HUES48 (cell line): ENCODE measurements at regions not wholly inside any gene's neighbourhood (a gene's known extent, or its start where the extent isn't known, plus 50 kb on each side); places are given as distances from the start of the nearest gene placed in this dataset.

Source experiments
- H3K27ac ChIP-seq: one replicate; pipeline ENCODE4 v1.7.0; 2013; ENCODE audit warnings: low read depth, low read length, inconsistent platforms
- H3K27me3 ChIP-seq: 2 replicates; pipeline ENCODE4 v1.6.1; 2013; ENCODE audit warnings: mild to moderate bottlenecking, low read length; ENCODE audit not compliant: control insufficient read depth, insufficient read depth
- H3K36me3 ChIP-seq: 2 replicates; pipeline ENCODE4 v1.6.1; 2013; ENCODE audit warnings: low read length; ENCODE audit not compliant: control insufficient read depth, insufficient read depth
- H3K4me1 ChIP-seq: 2 replicates; pipeline ENCODE4 v1.6.1; 2013; ENCODE audit warnings: mild to moderate bottlenecking, low read length; ENCODE audit not compliant: control insufficient read depth, insufficient read depth
- H3K4me3 ChIP-seq: 2 replicates; pipeline ENCODE4 v1.5.1; 2013; ENCODE audit warnings: mild to moderate bottlenecking, low read depth, low read length
- H3K9ac ChIP-seq: 2 replicates; pipeline ENCODE4 v1.6.1; 2013; ENCODE audit warnings: mild to moderate bottlenecking, low read depth, low read length, moderate library complexity
- H3K9me3 ChIP-seq: 2 replicates; pipeline ENCODE4 v1.6.1; 2013; ENCODE audit warnings: low read length; ENCODE audit not compliant: control insufficient read depth, insufficient read depth

DNA sequence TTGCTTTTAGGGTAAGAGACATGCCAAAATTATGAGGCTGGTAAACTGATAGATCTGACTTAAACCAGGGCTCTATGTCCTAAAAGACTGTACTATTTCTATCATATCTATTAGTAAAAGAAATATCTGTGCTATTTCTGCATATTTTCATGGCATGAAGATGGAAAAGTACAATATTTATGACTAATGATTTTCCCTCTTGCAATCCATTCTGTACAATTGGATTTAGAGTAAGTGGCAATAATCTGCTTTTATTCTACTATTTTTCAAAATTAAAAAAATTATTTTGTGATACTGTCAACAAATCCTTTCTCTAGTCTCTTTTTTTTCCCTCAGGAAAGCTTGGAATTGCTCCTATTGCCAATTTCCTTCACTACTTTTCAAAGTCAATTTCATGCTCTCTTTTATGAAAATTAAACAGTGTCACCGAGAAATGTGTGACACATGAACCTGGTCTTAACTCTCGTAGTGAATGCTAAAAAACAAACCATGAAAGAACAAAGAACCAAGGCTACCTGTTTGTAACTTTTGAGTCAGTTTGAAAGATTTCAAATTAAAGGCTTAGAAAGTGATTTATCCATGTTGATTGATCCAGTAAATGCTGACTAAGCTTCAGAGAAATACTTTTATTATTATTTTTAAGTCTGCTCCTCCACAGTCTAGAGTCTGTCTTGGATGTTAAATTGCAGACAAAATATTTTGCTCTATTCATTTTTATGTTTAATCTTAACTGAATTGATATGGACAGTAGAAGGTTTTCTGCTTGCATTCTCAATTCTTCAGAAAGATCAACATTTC lies 262.7 kb upstream of the CHRM2 start:
- H3K9me3 ChIP-seq = no peaks in the 10 kb centered on the region; the same call in 1 of the 2 replicates
- H3K27me3 ChIP-seq = no peaks in the 10 kb centered on the region
- no peaks in the 10 kb centered on the region for H3K4me1 ChIP-seq
- no peaks in the 10 kb centered on the region for H3K36me3 ChIP-seq
- H3K9ac ChIP-seq = no peak overlapping the region
- no peak overlapping the region for H3K4me3 ChIP-seq
- no peak overlapping the region for H3K27ac ChIP-seq

DNA sequence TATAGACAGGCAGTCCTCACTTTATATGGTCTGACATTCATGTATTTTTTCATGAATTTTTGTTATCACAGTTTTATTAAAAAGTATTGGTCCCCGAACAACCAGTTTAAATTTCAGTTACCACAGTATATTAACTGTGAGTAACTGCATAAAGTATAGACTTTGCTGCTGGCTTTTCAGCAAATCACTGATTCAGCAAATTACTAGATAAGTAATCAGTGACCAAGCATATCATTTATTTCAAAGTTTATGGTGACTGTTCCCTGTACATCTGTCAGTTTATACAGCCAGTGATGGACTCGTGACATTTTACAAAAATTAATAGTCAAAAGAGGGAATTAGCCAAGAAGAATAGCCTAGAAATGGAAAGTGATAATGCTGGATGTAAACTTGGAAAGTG lies 266.7 kb upstream of the CHRM2 start:
- H3K9me3 ChIP-seq = no peaks in the 10 kb centered on the region; the same call in 1 of the 2 replicates
- no peak overlapping the region for H3K27ac ChIP-seq
- H3K4me3 ChIP-seq = no peak overlapping the region
- no peaks in the 10 kb centered on the region for H3K27me3 ChIP-seq
- no peak overlapping the region for H3K9ac ChIP-seq
- H3K36me3 ChIP-seq = no peaks in the 10 kb centered on the region
- H3K4me1 ChIP-seq = no peaks in the 10 kb centered on the region

DNA sequence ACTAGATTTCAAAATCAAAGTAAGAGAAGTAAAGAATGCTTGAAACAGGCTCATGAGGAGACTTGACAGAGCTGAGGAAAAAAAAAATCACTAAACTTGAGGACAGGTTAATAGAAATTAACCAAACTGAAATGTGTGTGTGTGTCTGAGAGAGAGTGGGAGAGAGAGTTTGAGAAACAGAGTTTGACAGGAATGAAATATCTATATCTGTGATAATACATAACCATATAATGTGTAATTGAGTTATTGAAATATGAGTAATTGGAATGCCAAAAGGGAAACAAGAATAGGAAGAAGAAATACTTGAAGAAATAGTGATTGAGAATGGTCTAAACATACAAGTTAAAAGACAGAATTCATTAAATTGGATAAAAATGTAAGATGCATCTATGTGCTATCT lies 268.0 kb upstream of the CHRM2 start:
- Histone ChIP-seq H3K4me3 (no peak overlapping the region), H3K36me3 (no peaks in the 10 kb centered on the region), H3K27me3 (no peaks in the 10 kb centered on the region), H3K27ac (no peak overlapping the region), H3K9ac (no peak overlapping the region), H3K9me3 (no peaks in the 10 kb centered on the region; the same call in 1 of the 2 replicates), H3K4me1 (no peaks in the 10 kb centered on the region)

DNA sequence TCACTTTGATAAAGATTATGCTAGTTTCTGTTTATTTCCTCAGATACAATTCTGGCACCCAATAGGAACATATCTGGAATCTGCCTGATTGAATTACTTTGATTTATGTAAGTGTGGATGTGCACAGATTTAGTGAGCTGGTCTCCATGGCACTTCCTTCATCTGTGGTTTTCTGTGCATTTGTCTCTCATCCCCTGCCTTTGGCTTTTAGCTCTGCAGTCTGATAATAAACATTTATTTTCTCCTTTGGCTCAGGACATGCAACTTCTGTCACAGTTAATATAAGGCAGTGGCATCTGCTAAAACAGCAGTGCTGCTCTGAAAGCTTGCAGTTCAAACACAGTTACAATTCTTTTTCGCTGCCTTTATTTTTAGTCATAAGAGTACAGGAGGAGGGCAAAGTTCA lies 273.7 kb upstream of the CHRM2 start:
- Histone ChIP-seq H3K9me3 (no peaks in the 10 kb centered on the region), H3K36me3 (no peaks in the 10 kb centered on the region)

GRCh38 chr7:136588216-136588615 lies 280.2 kb upstream of the CHRM2 start:
- Histone ChIP-seq H3K9ac (no peak overlapping the region), H3K9me3 (no peaks in the 10 kb centered on the region), H3K4me3 (no peak overlapping the region), H3K4me1 (no peaks in the 10 kb centered on the region), H3K36me3 (no peaks in the 10 kb centered on the region), H3K27ac (no peak overlapping the region), H3K27me3 (no peaks in the 10 kb centered on the region)

More for the DNA sequence above, 273.7 kb upstream of the CHRM2 start:
- no peak overlapping the region for H3K27ac ChIP-seq
- H3K4me3 ChIP-seq = no peak overlapping the region
- H3K4me1 ChIP-seq = no peaks in the 10 kb centered on the region
- no peak overlapping the region for H3K9ac ChIP-seq
- no peaks in the 10 kb centered on the region for H3K27me3 ChIP-seq

- Histone ChIP-seq H3K9me3 (no peaks in the 10 kb centered on the region), H3K4me1 (no peaks in the 10 kb centered on the region), H3K27ac (no peak overlapping the region), H3K36me3 (no peaks in the 10 kb centered on the region), H3K4me3 (no peak overlapping the region), H3K27me3 (no peaks in the 10 kb centered on the region), H3K9ac (no peak overlapping the region)
These were observed 282.3 kb upstream of the CHRM2 start for GRCh38 chr7:136585954-136586670.

DNA sequence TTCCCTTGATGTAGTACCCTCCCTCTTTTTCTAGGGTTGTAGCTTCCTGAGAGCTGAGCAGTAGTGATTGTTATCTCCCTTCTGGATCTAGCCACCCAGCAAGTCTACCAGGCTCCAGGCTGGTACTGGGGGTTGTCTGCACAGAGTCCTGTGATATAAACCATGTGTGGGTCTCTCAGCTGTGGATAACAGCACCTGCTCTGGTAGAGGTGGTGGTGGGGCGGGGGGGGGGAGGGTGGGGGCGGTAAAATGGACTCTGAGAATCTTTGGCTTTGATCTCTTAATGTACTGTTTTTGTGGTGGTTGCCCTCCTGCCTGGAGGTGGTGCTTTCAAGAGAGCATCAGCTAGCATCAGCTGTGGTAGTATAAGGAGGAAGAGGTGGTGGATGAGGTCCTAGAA lies 302.0 kb upstream of the CHRM2 start:
- H3K36me3 ChIP-seq = no peaks in the 10 kb centered on the region
- H3K27me3 ChIP-seq = no peaks in the 10 kb centered on the region
- H3K9me3 ChIP-seq = no peaks in the 10 kb centered on the region
- no peak overlapping the region for H3K9ac ChIP-seq
- no peak overlapping the region for H3K27ac ChIP-seq
- no peaks in the 10 kb centered on the region for H3K4me1 ChIP-seq
- no peak overlapping the region for H3K4me3 ChIP-seq

DNA sequence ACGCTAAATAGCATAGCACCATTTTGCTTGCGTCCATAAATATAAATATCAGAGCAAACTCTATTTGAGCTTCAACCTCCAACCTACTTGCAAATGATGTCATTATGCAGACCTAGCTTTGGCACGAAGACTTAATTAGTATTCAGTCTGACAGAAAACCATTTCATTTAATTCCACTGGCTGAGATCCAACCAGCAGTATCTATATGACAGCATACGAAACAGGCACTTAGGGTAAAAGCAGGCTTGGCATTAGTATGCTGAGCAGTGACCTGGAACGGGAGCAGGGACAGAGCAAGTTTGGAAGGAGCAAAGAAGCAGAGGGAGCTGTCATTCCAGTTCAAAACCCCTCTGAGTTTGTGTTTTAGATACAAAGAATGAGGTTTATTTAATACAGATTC lies 312.5 kb upstream of the CHRM2 start:
- Histone ChIP-seq H3K4me3 (no peak overlapping the region), H3K4me1 (no peaks in the 10 kb centered on the region), H3K36me3 (no peaks in the 10 kb centered on the region), H3K27me3 (no peaks in the 10 kb centered on the region), H3K9ac (no peak overlapping the region), H3K9me3 (no peaks in the 10 kb centered on the region), H3K27ac (no peak overlapping the region)

DNA sequence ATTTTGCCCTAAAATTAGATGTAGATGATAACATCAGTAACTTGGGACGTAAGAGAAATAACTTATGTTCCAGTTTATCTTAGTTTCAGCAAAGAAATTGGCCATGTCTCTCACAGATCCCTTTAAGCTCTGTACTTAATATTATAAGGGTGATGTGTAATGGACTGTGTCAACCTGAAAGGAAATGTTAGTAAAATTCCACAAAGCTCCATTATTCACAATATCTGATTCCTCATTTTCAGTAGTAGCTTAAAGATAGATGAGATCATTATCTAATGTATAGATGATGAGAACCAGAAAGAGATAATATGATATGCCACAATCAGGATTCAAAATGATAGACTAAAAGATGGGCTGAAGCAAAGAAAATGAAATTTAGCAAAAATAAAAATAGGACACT lies 316.8 kb upstream of the CHRM2 start:
- Histone ChIP-seq H3K36me3 (no peaks in the 10 kb centered on the region), H3K9me3 (no peaks in the 10 kb centered on the region), H3K4me1 (no peaks in the 10 kb centered on the region), H3K9ac (no peak overlapping the region), H3K4me3 (no peak overlapping the region), H3K27ac (no peak overlapping the region), H3K27me3 (no peaks in the 10 kb centered on the region)

DNA sequence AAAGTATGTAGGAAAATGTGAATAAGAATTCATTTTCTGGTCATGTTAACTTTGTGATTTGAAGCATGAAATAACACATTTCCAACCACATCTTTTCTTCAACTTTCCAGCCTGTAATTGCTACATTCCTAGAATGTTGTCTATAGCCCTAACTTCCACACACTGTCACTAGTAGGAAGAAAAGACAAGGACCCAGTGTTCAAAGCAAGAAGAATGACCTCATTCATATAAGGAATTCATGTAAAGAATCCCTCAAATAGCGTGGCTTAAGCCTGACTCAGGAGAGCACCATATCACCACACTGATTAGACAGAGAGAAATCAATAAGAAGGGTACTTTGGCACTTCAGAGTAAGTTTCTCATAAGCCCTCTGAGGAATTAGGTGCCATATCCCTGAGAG lies 318.7 kb upstream of the CHRM2 start:
- Histone ChIP-seq H3K27ac (no peak overlapping the region), H3K4me3 (no peak overlapping the region), H3K9me3 (no peaks in the 10 kb centered on the region), H3K9ac (no peak overlapping the region), H3K36me3 (no peaks in the 10 kb centered on the region), H3K27me3 (no peaks in the 10 kb centered on the region), H3K4me1 (no peaks in the 10 kb centered on the region)

- no peaks in the 10 kb centered on the region for H3K27me3 ChIP-seq
- H3K4me1 ChIP-seq = no peaks in the 10 kb centered on the region
- H3K27ac ChIP-seq = no peak overlapping the region
- H3K9ac ChIP-seq = no peak overlapping the region
- no peaks in the 10 kb centered on the region for H3K36me3 ChIP-seq
- H3K4me3 ChIP-seq = no peak overlapping the region
- H3K9me3 ChIP-seq = no peaks in the 10 kb centered on the region
These were observed 334.7 kb upstream of the CHRM2 start for GRCh38 chr7:136533732-136534131.
